HT-29 (cell line): ENCODE measurements at regions not wholly inside any gene's neighbourhood (a gene's known extent, or its start where the extent isn't known, plus 50 kb on each side); places are given as distances from the start of the nearest gene placed in this dataset.
A peak's percentile ranks its signal among the peaks of the same experiment; 100 is the strongest.
"Not testable (repeated sequence)": the region's sequence is repeated elsewhere in the genome, so short reads cannot be mapped to it uniquely, and the experiment has no call there.

Experiments used
- DNase-seq: peaks from one replicate; pipeline ENCODE4 v3.0.0-alpha.2; 2015; ENCODE audit warnings: low spot score

- no peak for DNase-seq
Observed at GRCh38 chr7:29619111-29619510, 55.5 kb downstream of the PRR15 start.

- DNase-seq: no peak
Observed at GRCh38 chr7:29619848-29620555, 56.4 kb downstream of the PRR15 start.

- DNase-seq: no peak
Observed at GRCh38 chr7:29620556-29620930, 56.9 kb downstream of the PRR15 start.

GRCh38 chr7:29622335-29623265, 59.0 kb downstream of the PRR15 start:
- peak; percentile 25 for DNase-seq

GRCh38 chr7:29623973-29624372, 60.3 kb downstream of the PRR15 start:
- no peak for DNase-seq

GRCh38 chr7:29626730-29627129, 63.1 kb downstream of the PRR15 start:
- no peak for DNase-seq

- DNase-seq: no peak
Observed at GRCh38 chr7:29627631-29628030, 64.0 kb downstream of the PRR15 start.

GRCh38 chr7:29629507-29629906, 65.9 kb downstream of the PRR15 start:
- no peak for DNase-seq

- DNase-seq: peak; percentile 69
Observed at GRCh38 chr7:29635067-29636008, 71.7 kb downstream of the PRR15 start.

- DNase-seq: peak; percentile 6
Observed at GRCh38 chr7:29636009-29636351, 72.3 kb downstream of the PRR15 start.

- no peak for DNase-seq
Observed at GRCh38 chr7:29637374-29637773, 73.7 kb downstream of the PRR15 start.

GRCh38 chr7:29638841-29639240, 75.2 kb downstream of the PRR15 start:
- DNase-seq: not testable (repeated sequence)

- no peak for DNase-seq
Observed at GRCh38 chr7:29639386-29639785, 75.8 kb downstream of the PRR15 start.

- no peak for DNase-seq
Observed at GRCh38 chr7:29639886-29640595, 76.4 kb downstream of the PRR15 start.

- no peak for DNase-seq
Observed at GRCh38 chr7:29641651-29642050, 78.0 kb downstream of the PRR15 start.

- DNase-seq: no peak
Observed at GRCh38 chr7:29642494-29643155, 79.0 kb downstream of the PRR15 start.

- DNase-seq: not testable (repeated sequence)
Observed at GRCh38 chr7:29646116-29646515, 82.5 kb downstream of the PRR15 start.

- DNase-seq: no peak
Observed at GRCh38 chr7:29647020-29647654, 83.5 kb downstream of the PRR15 start.

- DNase-seq: not testable (repeated sequence)
Observed at GRCh38 chr7:29647691-29648210, 84.1 kb downstream of the PRR15 start.
